Heart right ventricle (tissue), 16 donors: ENCODE measurements at regions not wholly inside any gene's neighbourhood (a gene's known extent, or its start where the extent isn't known, plus 50 kb on each side); places are given as distances from the start of the nearest gene placed in this dataset.

Experiments used
- ATAC-seq, 8 donors: fragments of 200-7000 bp; cut with Tn5 transposase; one replicate each; pipeline ENCODE4 v1.9.1; 2020; ENCODE audit warnings: mild to moderate bottlenecking in 8 of 8, moderate library complexity in 8 of 8, moderate number of reproducible peaks in 1 of 8
- DNase-seq, 2 donors: peaks; one replicate each; pipeline ENCODE4 v3.0.0-alpha.2; 2020
- H3K27ac ChIP-seq, 10 donors: fragments of 200-600 bp; sonication (generic) in 2 of 10; one replicate each; pipeline versions ENCODE4 v1.5.0 to v1.8.0; 2020 to 2022; ENCODE audit warnings: mild to moderate bottlenecking in 3 of 10
- H3K27me3 ChIP-seq, 7 donors: fragments of 200-600 bp; one replicate each; pipeline ENCODE4 v1.8.0; 2021 to 2022; ENCODE audit warnings: mild to moderate bottlenecking in 2 of 7
- H3K36me3 ChIP-seq, 9 donors: fragments of 200-600 bp; sonication (generic) in 1 of 9; one replicate each; pipeline versions ENCODE4 v1.5.0 to v1.8.0; 2020 to 2022; ENCODE audit warnings: mild to moderate bottlenecking in 2 of 9
- H3K4me1 ChIP-seq, 9 donors: fragments of 200-600 bp; sonication (generic) in 1 of 9; one replicate each; pipeline versions ENCODE4 v1.5.0 to v1.8.0; 2020 to 2022; ENCODE audit warnings: mild to moderate bottlenecking in 4 of 9
- H3K4me3 ChIP-seq, 10 donors: fragments of 200-600 bp; sonication (generic) in 2 of 10; one replicate each; pipeline versions ENCODE4 v1.5.0 to v1.8.0; 2020 to 2022; ENCODE audit warnings: mild to moderate bottlenecking in 7 of 10, moderate library complexity in 2 of 10
- H3K9me3 ChIP-seq, 11 donors: fragments of 200-600 bp in 10 of 11; sonication (generic) in 2 of 11; one replicate each; pipeline versions ENCODE4 v1.5.0 to v1.8.0; 2013 to 2022; ENCODE audit warnings: mild to moderate bottlenecking in 2 of 11, control low read depth in 1 of 11, moderate library complexity in 1 of 11
- WGBS, 2 donors: extraction: QIAGEN DNeasy Blood & Tissue Kit; methylation state at CpG; one replicate each; pipeline ENCODE4 v1.1.7; 2013; ENCODE audit warnings: inconsistent platforms in 1 of 2; 5-methylcytosine and 5-hydroxymethylcytosine counted together
- intact Hi-C, 10 donors: fragments of 100-400 bp; cut with DNase I; formaldehyde crosslinking; loops; one replicate each; pipeline versions ENCODE4 v1.11.1 to v1.14.2; 2022
- TF ChIP-seq, protein P1 (sequence below), 9 donors: fragments of 200-600 bp; sonication (generic) in 2 of 9; IDR thresholded peaks; one replicate each; pipeline versions ENCODE4 v1.5.0 to v1.8.0; 2021 to 2022; ENCODE audit warnings: antibody characterized with exemption in 9 of 9, mild to moderate bottlenecking in 5 of 9, moderate library complexity in 1 of 9
- donor health status: Arrhythmogenic right ventricular cardiomyopathy.
- donor health status: ischemic (EF 13 %, LVEDD 7.1; RV severe dilation, severe dysfunction).
- donor health status: healthy with polysubstance abuse.
- donor health status: DM: no; HTN: yes; CAD: no.
- donor health status: DM: no; HTN: no; CAD: no.
- donor health status: ischemic (EF 25% LVEDD 6.9; RV normal size, moderate dysfunction).
- donor health status: ischemic (EF 25% LVEDD 5.7; RV mildly dilated, moderate dysfunction).
- donor health status: healthy.
- donor health status: DM: yes; HTN: yes; CAD: no.
- donor health status: Ischemic cardiomyopathy.
- donor health status: ischemic (EF 35%, LVEDD 5.7; RV mildly dilated, moderate dysfunction).
- donor health status: nonischemic (EF 11% LVEDD 7.7; RV severe dilation, severe dysfunction).
- donor health status: DM: yes; HTN: yes; CAD: no.
- donor health status: PGD.
- donor health status: ischemic (EF 29% LVEDD 5.4; RV normal size, mild dysfunction).
- donor health status: nonischemic (EF 23%, LVEDD 6.1; RV moderate dilation, normal function).

DNA sequence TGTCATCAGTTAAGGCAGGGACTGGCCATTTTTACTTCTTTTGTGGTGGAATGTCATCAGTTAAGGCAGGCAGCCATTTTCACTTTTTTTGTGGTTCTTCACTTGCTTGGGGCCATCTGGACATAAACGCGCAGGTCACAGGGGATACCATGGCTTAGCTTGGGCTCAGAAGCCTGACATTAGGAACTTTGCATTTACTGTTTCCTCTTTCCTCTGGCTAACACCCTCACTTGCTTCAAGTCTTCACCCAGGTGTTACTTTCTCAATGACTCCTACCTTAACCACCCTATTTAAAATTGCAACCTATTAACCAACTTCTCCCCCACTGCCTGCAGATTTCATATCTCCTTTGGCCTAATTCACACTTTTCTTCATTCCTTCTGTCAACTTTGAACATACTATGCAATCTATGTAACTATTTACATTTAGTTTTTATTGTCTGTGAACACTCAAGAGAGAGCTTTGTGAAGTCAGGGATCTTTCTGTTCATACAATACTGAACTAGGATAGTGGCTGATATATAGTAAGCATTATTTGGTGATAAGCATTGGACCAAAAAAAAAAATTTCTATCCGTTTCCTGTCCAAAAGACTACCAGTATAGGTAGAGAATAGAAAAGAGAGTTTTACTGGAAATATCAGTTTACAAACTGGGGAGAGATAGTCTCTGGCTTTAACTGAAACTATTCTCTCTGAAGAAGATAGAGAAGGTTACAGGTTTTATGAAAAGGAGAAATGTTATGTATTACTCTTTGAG lies 600.1 kb upstream of the ZNF804A start:
- no peaks in the 10 kb centered on the region for H3K27me3 ChIP-seq
- no peak overlapping the region for H3K4me3 ChIP-seq
- DNase-seq (no peak), ATAC-seq (no peak)
- H3K36me3 ChIP-seq, result no peaks in the 10 kb centered on the region
- no peaks in the 10 kb centered on the region for H3K4me1 ChIP-seq
- H3K27ac ChIP-seq, result no peak overlapping the region
- H3K9me3 ChIP-seq, result no peaks in the 10 kb centered on the region
- 87 to 88% methylated on average over 3 of the region's 3 CpGs for WGBS, 2 donors
- intact Hi-C loops, result no loop called here
- TF ChIP-seq, protein P1, sequence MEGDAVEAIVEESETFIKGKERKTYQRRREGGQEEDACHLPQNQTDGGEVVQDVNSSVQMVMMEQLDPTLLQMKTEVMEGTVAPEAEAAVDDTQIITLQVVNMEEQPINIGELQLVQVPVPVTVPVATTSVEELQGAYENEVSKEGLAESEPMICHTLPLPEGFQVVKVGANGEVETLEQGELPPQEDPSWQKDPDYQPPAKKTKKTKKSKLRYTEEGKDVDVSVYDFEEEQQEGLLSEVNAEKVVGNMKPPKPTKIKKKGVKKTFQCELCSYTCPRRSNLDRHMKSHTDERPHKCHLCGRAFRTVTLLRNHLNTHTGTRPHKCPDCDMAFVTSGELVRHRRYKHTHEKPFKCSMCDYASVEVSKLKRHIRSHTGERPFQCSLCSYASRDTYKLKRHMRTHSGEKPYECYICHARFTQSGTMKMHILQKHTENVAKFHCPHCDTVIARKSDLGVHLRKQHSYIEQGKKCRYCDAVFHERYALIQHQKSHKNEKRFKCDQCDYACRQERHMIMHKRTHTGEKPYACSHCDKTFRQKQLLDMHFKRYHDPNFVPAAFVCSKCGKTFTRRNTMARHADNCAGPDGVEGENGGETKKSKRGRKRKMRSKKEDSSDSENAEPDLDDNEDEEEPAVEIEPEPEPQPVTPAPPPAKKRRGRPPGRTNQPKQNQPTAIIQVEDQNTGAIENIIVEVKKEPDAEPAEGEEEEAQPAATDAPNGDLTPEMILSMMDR (IDR thresholded peaks at IDR 0.05), result no peak

DNA sequence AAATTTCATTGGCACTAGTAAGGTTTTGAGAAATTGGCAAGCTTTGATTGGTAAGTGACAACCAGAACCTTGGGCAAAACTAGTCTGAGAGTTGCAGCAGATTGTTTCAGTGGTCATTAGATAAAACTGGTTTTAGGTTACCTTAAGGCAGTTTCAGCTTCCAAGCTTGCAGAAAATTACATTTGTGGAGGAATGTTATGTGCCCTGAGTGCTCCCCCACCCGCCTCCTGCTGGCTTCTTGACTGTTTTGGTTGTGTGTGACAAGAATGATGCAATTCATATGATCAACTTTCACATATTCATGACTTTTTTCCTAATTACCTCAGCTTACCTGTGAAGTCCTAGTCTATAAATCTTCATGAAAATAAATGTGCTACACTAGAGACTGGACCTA lies 599.5 kb upstream of the ZNF804A start:
- H3K27ac ChIP-seq, result no peak overlapping the region
- intact Hi-C loops, result no loop called here
- 33 to 45% methylated on average over 1 of the region's 1 CpG for WGBS, 2 donors
- DNase-seq, result no peak
- H3K36me3 ChIP-seq, result no peaks in the 10 kb centered on the region
- H3K9me3 ChIP-seq, result no peaks in the 10 kb centered on the region
- TF ChIP-seq, protein P1 (IDR thresholded peaks at IDR 0.05), result no peak
- no peaks in the 10 kb centered on the region for H3K4me1 ChIP-seq
- ATAC-seq, result no peak
- no peaks in the 10 kb centered on the region for H3K27me3 ChIP-seq
- H3K4me3 ChIP-seq, result no peak overlapping the region

DNA sequence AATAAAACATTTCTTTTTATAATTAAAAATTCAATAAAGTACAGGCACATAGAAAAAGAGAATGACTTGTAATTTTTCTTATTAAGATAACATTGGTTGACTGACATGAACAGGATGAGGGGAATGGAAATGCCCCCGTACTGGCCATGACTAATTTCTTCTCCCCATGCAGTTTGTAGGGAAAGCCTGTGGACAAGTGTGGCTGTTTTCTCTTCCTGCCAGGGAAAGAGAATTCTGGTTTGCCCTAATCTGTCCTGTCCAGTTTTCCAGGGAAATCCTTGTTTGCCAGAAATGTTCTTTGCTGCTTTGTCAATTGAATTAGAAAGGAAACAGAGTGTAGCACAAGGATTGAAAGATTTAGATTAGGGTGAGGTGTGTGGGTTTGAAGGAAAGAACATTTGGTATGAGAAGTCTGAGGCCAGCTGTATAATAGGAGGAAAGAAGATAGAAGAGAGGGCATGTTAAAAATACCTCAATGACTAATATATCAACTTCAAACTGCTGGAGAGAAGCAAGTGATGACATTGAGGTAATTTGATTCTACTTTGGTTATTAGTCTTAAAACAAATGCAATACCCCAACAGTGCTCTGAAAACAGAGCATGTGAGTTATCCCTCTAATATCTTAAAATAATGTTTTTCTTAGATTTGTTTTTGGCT lies 593.9 kb upstream of the ZNF804A start:
- Histone ChIP-seq H3K36me3 (no peaks in the 10 kb centered on the region), H3K4me3 (no peak overlapping the region), H3K27ac (peak overlapping the region in 4 of 10 donors; percentile 13 to 45 (median 34)), H3K9me3 (no peaks in the 10 kb centered on the region), H3K4me1 (peaks cover 0 to 7% (median 0%) of the 10 kb centered on the region in 9 donors), H3K27me3 (no peaks in the 10 kb centered on the region)
- DNase-seq, result no peak
- intact Hi-C loops, result no loop called here
- 9 to 13% methylated on average over 1 of the region's 1 CpG for WGBS, 2 donors
- peak in 6 of 8 donors; percentile 58 to 89 (median 81) for ATAC-seq
- TF ChIP-seq, protein P1 (IDR thresholded peaks at IDR 0.05), result no peak

DNA sequence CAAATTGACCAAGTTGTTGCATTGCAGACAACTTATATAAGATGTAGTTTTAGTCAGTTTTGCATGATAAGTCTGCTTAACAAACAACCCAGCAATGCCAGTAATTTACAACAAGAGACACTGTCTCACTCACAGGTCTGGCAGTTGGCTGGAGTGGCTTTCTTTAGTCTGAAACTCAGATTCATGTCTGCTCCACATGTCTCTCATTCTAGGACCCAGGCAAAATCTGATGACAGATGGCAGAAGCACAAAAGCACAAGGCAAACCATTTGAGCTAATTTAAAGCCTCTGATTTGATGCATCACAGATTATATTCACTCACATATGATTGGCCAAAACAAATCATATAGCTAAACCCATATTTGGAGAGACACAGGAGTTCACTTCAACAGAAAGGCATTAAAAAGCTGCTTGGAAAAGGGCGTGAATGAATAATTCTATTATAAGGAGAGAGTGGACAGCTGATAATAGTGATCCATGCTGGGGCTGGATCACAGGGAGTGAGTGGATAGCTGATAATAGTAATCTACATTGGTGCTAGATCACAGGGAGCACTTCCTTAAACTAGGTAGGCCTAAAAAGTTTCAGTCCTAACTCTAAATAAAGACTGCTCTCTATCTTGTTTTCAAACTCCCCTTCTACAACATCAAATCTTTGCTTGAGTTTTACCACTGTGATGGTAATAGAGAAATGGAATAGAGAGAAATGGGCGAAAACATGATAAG lies 593.2 kb upstream of the ZNF804A start:
- TF ChIP-seq, protein P1 (IDR thresholded peaks at IDR 0.05), result no peak
- Histone ChIP-seq H3K4me3 (no peak overlapping the region), H3K9me3 (no peaks in the 10 kb centered on the region), H3K27me3 (no peaks in the 10 kb centered on the region), H3K36me3 (no peaks in the 10 kb centered on the region), H3K27ac (peak overlapping the region in 3 of 10 donors; percentile 16 to 45 (median 37)), H3K4me1 (peaks cover 0 to 7% (median 0%) of the 10 kb centered on the region in 9 donors)
- intact Hi-C loops, result no loop called here
- WGBS, 2 donors, result 66 to 84% methylated on average over 2 of the region's 2 CpGs
- no peak for DNase-seq
- peak in 1 of 8 donors; percentile 35 for ATAC-seq
